ENCODE measurements at regions not wholly inside any gene's neighbourhood (a gene's known extent, or its start where the extent isn't known, plus 50 kb on each side); places are given as distances from the start of the nearest gene placed in this dataset.

GRCh38 chr4:56238251-56238650 lies 149.0 kb downstream of the AASDH start:
- Histone ChIP-seq H3K9ac (ENCODE audit: low read length) (no peak overlapping the region), H2AFZ (ENCODE audit: low read depth, low read length, poor library complexity, severe bottlenecking) (no peak overlapping the region), H3K79me2 (ENCODE audit: insufficient read depth, low read length) (no peaks in the 10 kb centered on the region), H3K4me2 (ENCODE audit: low read length) (no peak overlapping the region), H3K36me3 (ENCODE audit: control insufficient read depth in 1 of 2, insufficient read depth in 2 of 2, low read length in 2 of 2) (no peaks in the 10 kb centered on the region), H3K9me3 (ENCODE audit: control insufficient read depth in 1 of 2, insufficient read depth in 1 of 2, low read depth in 1 of 2, low read length in 2 of 2) (no peaks in the 10 kb centered on the region), H3K4me1 (ENCODE audit: control insufficient read depth in 1 of 2, insufficient read depth in 2 of 2, low read length in 2 of 2) (no peaks in the 10 kb centered on the region), H4K20me1 (ENCODE audit: insufficient read depth) (no peaks in the 10 kb centered on the region), H3K9me2 (ENCODE audit: insufficient read depth) (no peaks in the 10 kb centered on the region), H3K27me3 (ENCODE audit: insufficient read depth, low read length) (no peaks in the 10 kb centered on the region), H3K4me3 (replicated peaks in 1 of 2; ENCODE audit: low read depth in 1 of 2, low read length in 2 of 2) (no peak overlapping the region), H3K27ac (ENCODE audit: low read depth, low read length) (no peak overlapping the region)
- no peak for ATAC-seq
- RAD21 ChIA-PET (ENCODE audit: low non-redundant PET in 1 of 2, low total read pairs in 2 of 2, uncharacterized antibody in 2 of 2, unreplicated experiment in 2 of 2), result no interaction called here
- DNase-seq (ENCODE audit: low read depth, low spot score), result no peak
- intact Hi-C loops (cut with micrococcal nuclease), result no loop called here
- TF ChIP-seq POLR2AphosphoS5 (IDR thresholded peaks at IDR 0.05; ENCODE audit: low read depth, low read length), result no peak
- no peak for TF ChIP-seq ELF1 (IDR thresholded peaks at IDR 0.05; ENCODE audit: borderline replicate concordance, low read depth)
- TF ChIP-seq FOSL1 (IDR thresholded peaks at IDR 0.05; ENCODE audit: low read depth), result no peak
- TF ChIP-seq, protein P1, sequence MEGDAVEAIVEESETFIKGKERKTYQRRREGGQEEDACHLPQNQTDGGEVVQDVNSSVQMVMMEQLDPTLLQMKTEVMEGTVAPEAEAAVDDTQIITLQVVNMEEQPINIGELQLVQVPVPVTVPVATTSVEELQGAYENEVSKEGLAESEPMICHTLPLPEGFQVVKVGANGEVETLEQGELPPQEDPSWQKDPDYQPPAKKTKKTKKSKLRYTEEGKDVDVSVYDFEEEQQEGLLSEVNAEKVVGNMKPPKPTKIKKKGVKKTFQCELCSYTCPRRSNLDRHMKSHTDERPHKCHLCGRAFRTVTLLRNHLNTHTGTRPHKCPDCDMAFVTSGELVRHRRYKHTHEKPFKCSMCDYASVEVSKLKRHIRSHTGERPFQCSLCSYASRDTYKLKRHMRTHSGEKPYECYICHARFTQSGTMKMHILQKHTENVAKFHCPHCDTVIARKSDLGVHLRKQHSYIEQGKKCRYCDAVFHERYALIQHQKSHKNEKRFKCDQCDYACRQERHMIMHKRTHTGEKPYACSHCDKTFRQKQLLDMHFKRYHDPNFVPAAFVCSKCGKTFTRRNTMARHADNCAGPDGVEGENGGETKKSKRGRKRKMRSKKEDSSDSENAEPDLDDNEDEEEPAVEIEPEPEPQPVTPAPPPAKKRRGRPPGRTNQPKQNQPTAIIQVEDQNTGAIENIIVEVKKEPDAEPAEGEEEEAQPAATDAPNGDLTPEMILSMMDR (IDR thresholded peaks at IDR 0.05 in 2 of 3, conservative IDR thresholded peaks at IDR 0.05 in 1 of 3; ENCODE audit: borderline replicate concordance in 1 of 3, insufficient read depth in 1 of 3, low read depth in 2 of 3, low read length in 2 of 3), result no peak
- TF ChIP-seq TCF7L2 (IDR thresholded peaks at IDR 0.05; ENCODE audit: borderline replicate concordance, extremely low read depth, insufficient read depth, insufficient read length), result no peak
- no peak for TF ChIP-seq EZH2 (IDR thresholded peaks at IDR 0.05)
- TF ChIP-seq JUND (IDR thresholded peaks at IDR 0.05), result no peak
- no peak for TF ChIP-seq CEBPB (IDR thresholded peaks at IDR 0.05; ENCODE audit: low read depth)
- TF ChIP-seq ZFX (IDR thresholded peaks at IDR 0.05), result no peak
- TF ChIP-seq YY1 (IDR thresholded peaks at IDR 0.05; ENCODE audit: extremely low read depth, insufficient replicate concordance, low read depth, low read length), result no peak
- POLR2A ChIA-PET, result no interaction called here
- CTCF ChIA-PET, result no interaction called here
- BruUV-seq (replicated peaks), result no TSS peak

- Histone ChIP-seq H3K4me2 (ENCODE audit: low read length) (no peak overlapping the region), H3K9me2 (ENCODE audit: insufficient read depth) (no peaks in the 10 kb centered on the region), H3K4me3 (replicated peaks in 1 of 2; ENCODE audit: low read depth in 1 of 2, low read length in 2 of 2) (no peak overlapping the region), H3K9ac (ENCODE audit: low read length) (no peak overlapping the region), H3K27ac (ENCODE audit: low read depth, low read length) (no peak overlapping the region), H3K27me3 (ENCODE audit: insufficient read depth, low read length) (no peaks in the 10 kb centered on the region), H4K20me1 (ENCODE audit: insufficient read depth) (no peaks in the 10 kb centered on the region), H3K36me3 (ENCODE audit: control insufficient read depth in 1 of 2, insufficient read depth in 2 of 2, low read length in 2 of 2) (no peaks in the 10 kb centered on the region), H3K4me1 (ENCODE audit: control insufficient read depth in 1 of 2, insufficient read depth in 2 of 2, low read length in 2 of 2) (no peaks in the 10 kb centered on the region), H3K9me3 (ENCODE audit: control insufficient read depth in 1 of 2, insufficient read depth in 1 of 2, low read depth in 1 of 2, low read length in 2 of 2) (no peaks in the 10 kb centered on the region), H2AFZ (ENCODE audit: low read depth, low read length, poor library complexity, severe bottlenecking) (no peak overlapping the region), H3K79me2 (ENCODE audit: insufficient read depth, low read length) (no peaks in the 10 kb centered on the region)
- CTCF ChIA-PET, result no interaction called here
- RAD21 ChIA-PET (ENCODE audit: low non-redundant PET in 1 of 2, low total read pairs in 2 of 2, uncharacterized antibody in 2 of 2, unreplicated experiment in 2 of 2), result no interaction called here
- no TSS peak for BruUV-seq (replicated peaks)
- DNase-seq (ENCODE audit: low read depth, low spot score) (no peak), ATAC-seq (no peak)
- POLR2A ChIA-PET, result no interaction called here
- intact Hi-C loops (cut with micrococcal nuclease), result no loop called here
- TF ChIP-seq, protein P1 (IDR thresholded peaks at IDR 0.05 in 2 of 3, conservative IDR thresholded peaks at IDR 0.05 in 1 of 3; ENCODE audit: borderline replicate concordance in 1 of 3, insufficient read depth in 1 of 3, low read depth in 2 of 3, low read length in 2 of 3), result no peak
- TF ChIP-seq, protein P2, sequence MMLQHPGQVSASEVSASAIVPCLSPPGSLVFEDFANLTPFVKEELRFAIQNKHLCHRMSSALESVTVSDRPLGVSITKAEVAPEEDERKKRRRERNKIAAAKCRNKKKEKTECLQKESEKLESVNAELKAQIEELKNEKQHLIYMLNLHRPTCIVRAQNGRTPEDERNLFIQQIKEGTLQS (IDR thresholded peaks at IDR 0.05), result no peak
- TF ChIP-seq MAX (IDR thresholded peaks at IDR 0.05) (no peak), EGR1 (IDR thresholded peaks at IDR 0.05; ENCODE audit: low read depth) (no peak), RAD21 (IDR thresholded peaks at IDR 0.05; ENCODE audit: low read depth) (no peak), ZNF274 (IDR thresholded peaks at IDR 0.05; ENCODE audit: low read depth, low read length) (no peak), FOSL1 (IDR thresholded peaks at IDR 0.05; ENCODE audit: low read depth) (no peak), SIN3A (IDR thresholded peaks at IDR 0.05; ENCODE audit: low read depth) (no peak), SRF (IDR thresholded peaks at IDR 0.05; ENCODE audit: low read depth) (no peak), POLR2A (IDR thresholded peaks at IDR 0.05; ENCODE audit: borderline replicate concordance, extremely low read depth, insufficient read depth, insufficient read length) (no peak), EZH2 (IDR thresholded peaks at IDR 0.05) (no peak), ELF1 (IDR thresholded peaks at IDR 0.05; ENCODE audit: borderline replicate concordance, low read depth) (no peak), POLR2AphosphoS5 (IDR thresholded peaks at IDR 0.05; ENCODE audit: low read depth, low read length) (no peak), TCF7L2 (IDR thresholded peaks at IDR 0.05; ENCODE audit: borderline replicate concordance, extremely low read depth, insufficient read depth, insufficient read length) (no peak)
Measured at GRCh38 chr4:56235725-56236124, 151.6 kb downstream of the AASDH start.

Data from HCT116 (cell line).